ENCODE measurements at regions not wholly inside any gene's neighbourhood (a gene's known extent, or its start where the extent isn't known, plus 50 kb on each side); places are given as distances from the start of the nearest gene placed in this dataset.

- no peak for TF ChIP-seq CTCF (IDR thresholded peaks at IDR 0.05)
- TF ChIP-seq POLR2A (IDR thresholded peaks at IDR 0.05): no peak
These were observed 573.4 kb upstream of the CNTNAP2 start for GRCh38 chr7:145543242-145543641.
